ENCODE measurements at regions not wholly inside any gene's neighbourhood (a gene's known extent, or its start where the extent isn't known, plus 50 kb on each side); places are given as distances from the start of the nearest gene placed in this dataset.

GRCh38 chr13:22893777-22894176 is 287.0 kb upstream of the SGCG start:
- H3K56ac ChIP-seq (replicated peaks; ENCODE audit: insufficient read length, low read depth, low read length), result no peak overlapping the region
- H2BK12ac ChIP-seq (ENCODE audit: low read depth, low read length), result no peak overlapping the region
- TF ChIP-seq PHF8 (conservative IDR thresholded peaks at IDR 0.05; ENCODE audit: low read depth, low read length) (no peak), GABPA (IDR thresholded peaks at IDR 0.05; ENCODE audit: borderline replicate concordance, insufficient read depth, low read length) (no peak), CEBPB (IDR thresholded peaks at IDR 0.05; ENCODE audit: low read depth, low read length) (no peak), NRF1 (IDR thresholded peaks at IDR 0.05; ENCODE audit: low read depth, low read length) (no peak), ATF3 (IDR thresholded peaks at IDR 0.05; ENCODE audit: insufficient read depth, low read depth, low read length) (no peak), NANOG (IDR thresholded peaks at IDR 0.05; ENCODE audit: insufficient read depth, low read depth, low read length, poor library complexity, severe bottlenecking) (no peak), E2F6 (IDR thresholded peaks at IDR 0.05) (no peak), CHD1 (IDR thresholded peaks at IDR 0.05; ENCODE audit: low read depth, low read length) (no peak), KDM4A (IDR thresholded peaks at IDR 0.05; ENCODE audit: low read depth, low read length, severe bottlenecking) (no peak), SIX5 (IDR thresholded peaks at IDR 0.05; ENCODE audit: low read depth, low read length) (no peak), EP300 (IDR thresholded peaks at IDR 0.05; ENCODE audit: borderline replicate concordance in 1 of 2, low read depth in 2 of 2, low read length in 2 of 2) (no peak)
- TF ChIP-seq, protein P1, sequence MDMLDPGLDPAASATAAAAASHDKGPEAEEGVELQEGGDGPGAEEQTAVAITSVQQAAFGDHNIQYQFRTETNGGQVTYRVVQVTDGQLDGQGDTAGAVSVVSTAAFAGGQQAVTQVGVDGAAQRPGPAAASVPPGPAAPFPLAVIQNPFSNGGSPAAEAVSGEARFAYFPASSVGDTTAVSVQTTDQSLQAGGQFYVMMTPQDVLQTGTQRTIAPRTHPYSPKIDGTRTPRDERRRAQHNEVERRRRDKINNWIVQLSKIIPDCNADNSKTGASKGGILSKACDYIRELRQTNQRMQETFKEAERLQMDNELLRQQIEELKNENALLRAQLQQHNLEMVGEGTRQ (IDR thresholded peaks at IDR 0.05; ENCODE audit: low read length), result no peak
- no peak overlapping the region for H3K14ac ChIP-seq (ENCODE audit: insufficient read length)
- H3K9me3 ChIP-seq (ENCODE audit: insufficient read depth in 2 of 2, low read depth in 1 of 2, low read length in 1 of 2), result peaks cover 3 to 17% of the 10 kb centered on the region in 2 experiments; a peak in 1 of 4 replicates
- no peak overlapping the region for H2BK20ac ChIP-seq (ENCODE audit: low read length)
- no peak overlapping the region for H3K27ac ChIP-seq (ENCODE audit: low read depth, low read length)
- no peak for DNase-seq (ENCODE audit: low read depth in 1 of 2, low spot score in 2 of 2)
- H3K4me3 ChIP-seq (ENCODE audit: extremely low read depth in 1 of 4, insufficient read depth in 2 of 4, low read depth in 3 of 4, low read length in 4 of 4), result no peak overlapping the region
- no peaks in the 10 kb centered on the region for H3K79me2 ChIP-seq (ENCODE audit: control insufficient read depth in 1 of 2, insufficient read depth in 2 of 2, low read length in 2 of 2)
- no peaks in the 10 kb centered on the region for H4K20me1 ChIP-seq (replicated peaks in 1 of 2; ENCODE audit: control insufficient read depth in 1 of 2, insufficient read depth in 2 of 2, low read length in 2 of 2)
- H3K79me1 ChIP-seq (ENCODE audit: low read depth, low read length), result no peaks in the 10 kb centered on the region
- H4K5ac ChIP-seq (ENCODE audit: insufficient read length, low read depth, low read length), result no peak overlapping the region
- no peaks in the 10 kb centered on the region for H3K23me2 ChIP-seq (ENCODE audit: low read depth, low read length)
- ChIA-PET POLR2A (ENCODE audit: partially characterized antibody) (no interaction called here), CTCF (ENCODE audit: partially characterized antibody) (no interaction called here)
- H2BK15ac ChIP-seq (ENCODE audit: low read length), result no peak overlapping the region
- no peak for FAIRE-seq
- H3K9ac ChIP-seq (replicated peaks in 1 of 4; ENCODE audit: extremely low read depth in 1 of 4, low read depth in 3 of 4, low read length in 3 of 4), result no peak overlapping the region
- H2BK5ac ChIP-seq (ENCODE audit: low read depth, low read length), result no peak overlapping the region
- no peak overlapping the region for H3K4ac ChIP-seq (replicated peaks; ENCODE audit: insufficient read length, low read depth, low read length)
- no peak overlapping the region for H3K4me2 ChIP-seq (ENCODE audit: insufficient read depth in 1 of 2, low read depth in 2 of 2, low read length in 2 of 2)
- no peak overlapping the region for H4K8ac ChIP-seq (ENCODE audit: extremely low read depth, insufficient read depth, low read length)
- no peak overlapping the region for H3K23ac ChIP-seq (ENCODE audit: insufficient read length)
- peaks cover 0 to 2% (median 0%) of the 10 kb centered on the region in 4 experiments; a peak in 2 of 7 replicates for H3K4me1 ChIP-seq (replicated peaks in 1 of 4; ENCODE audit: control insufficient read depth in 3 of 4, insufficient read depth in 4 of 4, low read length in 3 of 4)
- H3K27me3 ChIP-seq (replicated peaks in 1 of 4; ENCODE audit: control insufficient read depth in 3 of 4, extremely low read depth in 1 of 4, insufficient read depth in 3 of 4, low read length in 3 of 4), result no peaks in the 10 kb centered on the region
- H3K36me3 ChIP-seq (ENCODE audit: control insufficient read depth in 2 of 4, insufficient read depth in 4 of 4, low read length in 3 of 4), result peaks cover 0 to 2% (median 0%) of the 10 kb centered on the region in 4 experiments; a peak in 1 of 8 replicates
- H4K91ac ChIP-seq (replicated peaks; ENCODE audit: insufficient read length, low read length), result no peak overlapping the region
- no peak overlapping the region for H2BK120ac ChIP-seq (replicated peaks; ENCODE audit: low read depth, low read length)
- H2AFZ ChIP-seq (ENCODE audit: low read length), result no peak overlapping the region
- no peak overlapping the region for H3K18ac ChIP-seq (ENCODE audit: extremely low read depth, low read length)
- H2AK5ac ChIP-seq (ENCODE audit: low read depth, low read length), result no peak overlapping the region
- 88% methylated on average over 2 of the region's 2 CpGs; no CpG with 5 or more reads in 1 of the 2 experiments for WGBS, 2 experiments (ENCODE audit: extremely low coverage in 1 of 2, insufficient coverage in 1 of 2, insufficient read length in 1 of 2, insufficient replicate concordance in 2 of 2, low coverage in 1 of 2, low lambda C conversion rate in 2 of 2, missing lambda C conversion rate in 1 of 2)
